Neural cell (in vitro differentiated cells): ENCODE measurements at regions not wholly inside any gene's neighbourhood (a gene's known extent, or its start where the extent isn't known, plus 50 kb on each side); places are given as distances from the start of the nearest gene placed in this dataset.

ENCODE experiments used
- H2AFZ ChIP-seq: fragments of 200-600, 300-800 bp; sonication (generic), shearing (Covaris generic); 2 replicates; pipeline ENCODE4 v1.6.0; 2014; ENCODE audit warnings: low read depth, mild to moderate bottlenecking, antibody characterized with exemption, low read length, moderate library complexity
- H3F3A ChIP-seq: fragments of 200-600 bp; shearing (Covaris generic); 2 replicates; pipeline ENCODE4 v1.6.1; 2016; ENCODE audit warnings: mild to moderate bottlenecking, moderate library complexity, mixed read lengths, antibody characterized with exemption, low read length; ENCODE audit not compliant: insufficient read depth, poor library complexity, severe bottlenecking
- H3K27ac ChIP-seq: fragments of 200-600, 300-800 bp; sonication (generic), shearing (Covaris generic); 2 replicates; pipeline ENCODE4 v1.5.1; 2014; ENCODE audit warnings: mild to moderate bottlenecking, low read length, moderate library complexity
- H3K27me3 ChIP-seq: fragments of 300-800, 200-600 bp; sonication (generic), shearing (Covaris generic); 2 replicates; pipeline ENCODE4 v1.6.0; 2014; ENCODE audit warnings: mild to moderate bottlenecking, low read depth, low read length, moderate library complexity; ENCODE audit not compliant: insufficient read depth
- H3K36me3 ChIP-seq: fragments of 300-800, 200-600 bp; sonication (generic), shearing (Covaris generic); 2 replicates; pipeline ENCODE4 v1.5.1; 2014; ENCODE audit warnings: mild to moderate bottlenecking, antibody characterized with exemption, low read length, moderate library complexity; ENCODE audit not compliant: insufficient read depth
- H3K4me2 ChIP-seq: fragments of 300-800, 200-600 bp; sonication (generic), shearing (Covaris generic); 2 replicates; pipeline ENCODE4 v1.6.0; 2014; ENCODE audit warnings: mild to moderate bottlenecking, low read length
- H3K4me3 ChIP-seq: fragments of 300-800, 200-600 bp; sonication (generic), shearing (Covaris generic); 2 replicates; pipeline ENCODE4 v1.5.1; 2014; ENCODE audit warnings: mild to moderate bottlenecking, low read length, moderate library complexity
- H3K79me2 ChIP-seq: fragments of 200-600 bp; shearing (Covaris generic); replicated peaks from 2 replicates; pipeline ENCODE4 v1.6.0; 2014; ENCODE audit warnings: mild to moderate bottlenecking, low read length, moderate library complexity; ENCODE audit not compliant: insufficient read depth
- H3K9ac ChIP-seq: fragments of 300-800, 200-600 bp; sonication (generic), shearing (Covaris generic); 2 replicates; pipeline ENCODE4 v1.6.1; 2016; ENCODE audit warnings: mild to moderate bottlenecking, low read length, mixed read lengths
- H3K9me2 ChIP-seq: fragments of 200-600 bp; shearing (Covaris generic); 2 replicates; pipeline ENCODE4 v1.6.1; 2016; ENCODE audit warnings: mild to moderate bottlenecking, low read length, mixed read lengths; ENCODE audit not compliant: insufficient read depth
- H3K9me3 ChIP-seq: fragments of 200-600, 300-800 bp; sonication (generic), shearing (Covaris generic); 2 replicates; pipeline ENCODE4 v1.6.1; 2016; ENCODE audit warnings: mild to moderate bottlenecking, mixed run types, low read length, moderate library complexity, mixed read lengths
- H4K20me1 ChIP-seq: fragments of 200-600 bp; shearing (Covaris generic); 2 replicates; pipeline ENCODE4 v1.6.1; 2016; ENCODE audit warnings: mild to moderate bottlenecking, mixed run types; ENCODE audit not compliant: insufficient read depth
- EP300 ChIP-seq: fragments of 450-650 bp; conservative IDR thresholded peaks from 2 replicates; pipeline ENCODE4 v1.6.1; 2014; ENCODE audit warnings: antibody characterized with exemption, mild to moderate bottlenecking, moderate library complexity; ENCODE audit not compliant: poor library complexity, severe bottlenecking
- EZH2 ChIP-seq: fragments of 200-600, 300-800 bp; shearing (Covaris generic), sonication (generic); IDR thresholded peaks from 2 replicates; pipeline ENCODE4 v1.6.1; 2014; ENCODE audit warnings: antibody characterized with exemption, low read length, borderline replicate concordance, mild to moderate bottlenecking; ENCODE audit not compliant: insufficient read depth, poor library complexity, severe bottlenecking
- MXI1 ChIP-seq: fragments of 450-650 bp; conservative IDR thresholded peaks from 2 replicates; pipeline ENCODE4 v1.6.1; 2014; ENCODE audit warnings: antibody characterized with exemption, mild to moderate bottlenecking; ENCODE audit not compliant: poor library complexity, severe bottlenecking
- POLR2AphosphoS5 ChIP-seq: IDR thresholded peaks from 2 replicates; pipeline ENCODE4 v1.6.1; 2012
- RAD21 ChIP-seq: fragments of 450-650 bp; conservative IDR thresholded peaks from 2 replicates; pipeline ENCODE4 v1.6.1; 2014; ENCODE audit warnings: antibody characterized with exemption, mild to moderate bottlenecking, moderate library complexity
- SMC3 ChIP-seq: fragments of 450-650 bp; conservative IDR thresholded peaks from 2 replicates; pipeline ENCODE4 v1.6.1; 2014; ENCODE audit warnings: antibody characterized with exemption, mild to moderate bottlenecking, moderate library complexity; ENCODE audit not compliant: poor library complexity
- TAF1 ChIP-seq: IDR thresholded peaks from 2 replicates; pipeline ENCODE4 v1.6.1; 2012; ENCODE audit warnings: low read depth
- TF ChIP-seq, protein P1 (sequence below): IDR thresholded peaks from 2 replicates; pipeline ENCODE4 v1.6.1; 2012; ENCODE audit warnings: borderline replicate concordance
- TF ChIP-seq, protein P2 (sequence below): fragments of 450-650 bp; IDR thresholded peaks from 2 replicates; pipeline ENCODE4 v1.5.1; 2014; ENCODE audit warnings: antibody characterized with exemption, mild to moderate bottlenecking, moderate library complexity; ENCODE audit not compliant: poor library complexity, severe bottlenecking

DNA sequence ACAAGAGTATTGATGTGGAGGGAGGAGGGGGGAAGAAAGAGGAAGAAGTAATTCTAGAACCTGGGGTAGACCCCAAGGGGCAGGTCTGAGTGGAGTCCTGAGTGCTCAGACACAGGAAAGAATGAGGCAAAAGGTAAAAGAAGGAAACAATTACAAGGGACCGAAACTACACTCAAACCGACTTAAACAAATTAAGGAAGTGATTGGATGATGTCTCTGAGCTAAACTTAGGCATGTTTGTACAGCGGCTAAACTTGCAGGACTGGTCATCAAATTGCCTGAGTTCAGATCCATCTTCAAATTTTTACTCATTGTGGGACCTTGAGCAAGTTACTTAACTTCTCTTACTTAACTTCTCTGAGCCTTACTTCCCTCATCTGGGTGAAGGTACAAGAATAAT lies 86.3 kb upstream of the LRRC55 start:
- no peaks in the 10 kb centered on the region for H4K20me1 ChIP-seq
- no peak overlapping the region for H3K4me3 ChIP-seq
- H3K79me2 ChIP-seq: no peaks in the 10 kb centered on the region
- no peak overlapping the region for H3K4me2 ChIP-seq
- no peaks in the 10 kb centered on the region for H3F3A ChIP-seq
- H2AFZ ChIP-seq: no peak overlapping the region
- no peaks in the 10 kb centered on the region for H3K27me3 ChIP-seq
- H3K36me3 ChIP-seq: no peaks in the 10 kb centered on the region
- no peaks in the 10 kb centered on the region for H3K9me2 ChIP-seq
- no peak overlapping the region for H3K9ac ChIP-seq
- no peaks in the 10 kb centered on the region for H3K9me3 ChIP-seq
- no peak overlapping the region for H3K27ac ChIP-seq
- TF ChIP-seq TAF1: no peak
- TF ChIP-seq, protein P1, sequence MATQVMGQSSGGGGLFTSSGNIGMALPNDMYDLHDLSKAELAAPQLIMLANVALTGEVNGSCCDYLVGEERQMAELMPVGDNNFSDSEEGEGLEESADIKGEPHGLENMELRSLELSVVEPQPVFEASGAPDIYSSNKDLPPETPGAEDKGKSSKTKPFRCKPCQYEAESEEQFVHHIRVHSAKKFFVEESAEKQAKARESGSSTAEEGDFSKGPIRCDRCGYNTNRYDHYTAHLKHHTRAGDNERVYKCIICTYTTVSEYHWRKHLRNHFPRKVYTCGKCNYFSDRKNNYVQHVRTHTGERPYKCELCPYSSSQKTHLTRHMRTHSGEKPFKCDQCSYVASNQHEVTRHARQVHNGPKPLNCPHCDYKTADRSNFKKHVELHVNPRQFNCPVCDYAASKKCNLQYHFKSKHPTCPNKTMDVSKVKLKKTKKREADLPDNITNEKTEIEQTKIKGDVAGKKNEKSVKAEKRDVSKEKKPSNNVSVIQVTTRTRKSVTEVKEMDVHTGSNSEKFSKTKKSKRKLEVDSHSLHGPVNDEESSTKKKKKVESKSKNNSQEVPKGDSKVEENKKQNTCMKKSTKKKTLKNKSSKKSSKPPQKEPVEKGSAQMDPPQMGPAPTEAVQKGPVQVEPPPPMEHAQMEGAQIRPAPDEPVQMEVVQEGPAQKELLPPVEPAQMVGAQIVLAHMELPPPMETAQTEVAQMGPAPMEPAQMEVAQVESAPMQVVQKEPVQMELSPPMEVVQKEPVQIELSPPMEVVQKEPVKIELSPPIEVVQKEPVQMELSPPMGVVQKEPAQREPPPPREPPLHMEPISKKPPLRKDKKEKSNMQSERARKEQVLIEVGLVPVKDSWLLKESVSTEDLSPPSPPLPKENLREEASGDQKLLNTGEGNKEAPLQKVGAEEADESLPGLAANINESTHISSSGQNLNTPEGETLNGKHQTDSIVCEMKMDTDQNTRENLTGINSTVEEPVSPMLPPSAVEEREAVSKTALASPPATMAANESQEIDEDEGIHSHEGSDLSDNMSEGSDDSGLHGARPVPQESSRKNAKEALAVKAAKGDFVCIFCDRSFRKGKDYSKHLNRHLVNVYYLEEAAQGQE: no peak
- no peak for TF ChIP-seq RAD21
- no peak for TF ChIP-seq SMC3
- TF ChIP-seq, protein P2, sequence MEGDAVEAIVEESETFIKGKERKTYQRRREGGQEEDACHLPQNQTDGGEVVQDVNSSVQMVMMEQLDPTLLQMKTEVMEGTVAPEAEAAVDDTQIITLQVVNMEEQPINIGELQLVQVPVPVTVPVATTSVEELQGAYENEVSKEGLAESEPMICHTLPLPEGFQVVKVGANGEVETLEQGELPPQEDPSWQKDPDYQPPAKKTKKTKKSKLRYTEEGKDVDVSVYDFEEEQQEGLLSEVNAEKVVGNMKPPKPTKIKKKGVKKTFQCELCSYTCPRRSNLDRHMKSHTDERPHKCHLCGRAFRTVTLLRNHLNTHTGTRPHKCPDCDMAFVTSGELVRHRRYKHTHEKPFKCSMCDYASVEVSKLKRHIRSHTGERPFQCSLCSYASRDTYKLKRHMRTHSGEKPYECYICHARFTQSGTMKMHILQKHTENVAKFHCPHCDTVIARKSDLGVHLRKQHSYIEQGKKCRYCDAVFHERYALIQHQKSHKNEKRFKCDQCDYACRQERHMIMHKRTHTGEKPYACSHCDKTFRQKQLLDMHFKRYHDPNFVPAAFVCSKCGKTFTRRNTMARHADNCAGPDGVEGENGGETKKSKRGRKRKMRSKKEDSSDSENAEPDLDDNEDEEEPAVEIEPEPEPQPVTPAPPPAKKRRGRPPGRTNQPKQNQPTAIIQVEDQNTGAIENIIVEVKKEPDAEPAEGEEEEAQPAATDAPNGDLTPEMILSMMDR: no peak
- no peak for TF ChIP-seq MXI1
- TF ChIP-seq EP300: no peak
- no peak for TF ChIP-seq EZH2

DNA sequence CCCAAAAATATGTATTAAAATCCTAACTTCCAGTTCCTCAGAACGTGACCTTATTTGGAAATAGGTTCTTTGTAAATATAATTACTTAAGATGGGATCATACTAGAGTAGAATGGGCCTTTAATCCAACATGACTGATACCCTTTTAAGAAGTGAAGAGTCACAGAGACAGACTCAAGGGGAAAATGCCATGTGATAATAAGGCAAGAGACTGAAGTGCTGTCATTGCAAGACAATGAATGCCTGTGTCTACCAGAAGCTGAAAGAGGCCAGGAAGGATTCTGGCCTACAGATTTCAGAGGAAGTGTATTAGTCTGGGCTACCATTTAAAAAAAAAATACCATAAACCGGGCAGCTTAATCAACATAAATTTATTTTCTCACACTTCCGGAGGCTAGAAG lies 85.9 kb upstream of the LRRC55 start:
- H2AFZ ChIP-seq: no peak overlapping the region
- H3K9ac ChIP-seq: no peak overlapping the region
- TF ChIP-seq MXI1 (no peak), POLR2AphosphoS5 (no peak), EP300 (no peak), SMC3 (no peak), TAF1 (no peak), EZH2 (no peak)
- TF ChIP-seq, protein P2: no peak
- TF ChIP-seq, protein P1: no peak
- H3K4me2 ChIP-seq: no peak overlapping the region
- H3K27ac ChIP-seq: no peak overlapping the region
- no peaks in the 10 kb centered on the region for H3K36me3 ChIP-seq
- no peaks in the 10 kb centered on the region for H4K20me1 ChIP-seq
- no peaks in the 10 kb centered on the region for H3K9me2 ChIP-seq
- H3K79me2 ChIP-seq: no peaks in the 10 kb centered on the region
- H3K4me3 ChIP-seq: no peak overlapping the region
- H3F3A ChIP-seq: no peaks in the 10 kb centered on the region
- no peaks in the 10 kb centered on the region for H3K9me3 ChIP-seq
- no peaks in the 10 kb centered on the region for H3K27me3 ChIP-seq
